Skeletal muscle tissue (tissue), 3 donors: ENCODE measurements at regions not wholly inside any gene's neighbourhood (a gene's known extent, or its start where the extent isn't known, plus 50 kb on each side); places are given as distances from the start of the nearest gene placed in this dataset.

Experiments used
- H3K27ac ChIP-seq: one replicate; pipeline ENCODE4 v1.7.0; 2013; ENCODE audit warnings: mild to moderate bottlenecking, low read depth, low read length, inconsistent platforms
- H3K27me3 ChIP-seq, 3 donors: one replicate each; pipeline ENCODE4 v1.7.0; 2013; ENCODE audit warnings: low read length in 3 of 3; ENCODE audit not compliant: control insufficient read depth in 3 of 3, insufficient read depth in 3 of 3
- H3K36me3 ChIP-seq, 3 donors: one replicate each; pipeline ENCODE4 v1.7.0; 2013; ENCODE audit warnings: low read length in 3 of 3; ENCODE audit not compliant: control insufficient read depth in 3 of 3, insufficient read depth in 3 of 3
- H3K4me1 ChIP-seq, 3 donors: one replicate each; pipeline ENCODE4 v1.7.0; 2013; ENCODE audit warnings: low read length in 3 of 3, mild to moderate bottlenecking in 3 of 3; ENCODE audit not compliant: control insufficient read depth in 3 of 3, insufficient read depth in 3 of 3
- H3K4me3 ChIP-seq, 3 donors: one replicate each; pipeline ENCODE4 v1.7.0; 2013; ENCODE audit warnings: low read length in 3 of 3
- H3K9ac ChIP-seq, 3 donors: one replicate each; pipeline ENCODE4 v1.7.0; 2013; ENCODE audit warnings: low read length in 3 of 3, mild to moderate bottlenecking in 3 of 3, moderate library complexity in 2 of 3, low read depth in 1 of 3
- H3K9me3 ChIP-seq, 3 donors: one replicate each; pipeline ENCODE4 v1.7.0; 2013; ENCODE audit warnings: low read length in 3 of 3; ENCODE audit not compliant: control insufficient read depth in 3 of 3
- donor health status: Osteomylitis.

DNA sequence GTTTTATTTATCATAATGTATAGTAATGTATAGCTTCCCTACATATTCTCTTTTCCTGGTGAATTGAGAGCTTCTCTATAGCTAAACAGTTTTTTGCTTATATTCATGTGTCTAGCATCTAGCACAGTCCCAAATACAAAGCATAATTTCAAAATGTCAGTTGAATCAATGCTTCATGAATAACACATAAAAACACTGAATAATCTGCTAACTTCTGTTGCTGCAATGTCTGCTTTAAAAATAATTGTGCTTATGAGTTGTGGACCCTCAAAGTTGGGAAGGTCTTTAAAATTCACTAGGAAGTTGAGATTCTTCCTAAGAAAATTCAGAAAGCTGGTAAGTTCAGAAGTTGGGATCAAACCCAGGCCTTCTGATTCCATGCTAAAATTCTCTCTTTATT is 600.9 kb upstream of the FAM98A start:
- Histone ChIP-seq H3K9ac (no peak overlapping the region), H3K27me3 (no peaks in the 10 kb centered on the region), H3K27ac (no peak overlapping the region), H3K36me3 (no peaks in the 10 kb centered on the region), H3K4me1 (no peaks in the 10 kb centered on the region), H3K9me3 (no peaks in the 10 kb centered on the region), H3K4me3 (no peak overlapping the region)

DNA sequence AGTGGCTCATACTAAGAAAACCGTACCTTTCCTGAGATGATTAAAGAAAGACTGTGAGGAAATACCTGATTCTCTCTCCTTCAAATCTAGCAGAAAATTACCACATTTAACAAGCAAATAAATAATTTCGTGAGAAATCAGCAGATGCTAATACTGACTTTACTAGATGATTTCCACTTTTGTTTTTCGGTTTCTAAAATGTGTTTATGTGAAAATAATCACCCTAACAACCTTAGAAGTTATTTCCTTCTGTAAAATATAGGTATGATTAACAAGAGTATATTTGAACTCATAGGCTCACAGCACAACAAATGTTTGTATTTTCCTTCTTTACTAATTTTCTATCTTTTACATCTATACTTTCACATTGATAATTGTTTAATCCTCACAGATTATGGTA is 594.1 kb upstream of the FAM98A start:
- Histone ChIP-seq H3K27me3 (no peaks in the 10 kb centered on the region), H3K4me1 (no peaks in the 10 kb centered on the region), H3K4me3 (no peak overlapping the region), H3K9me3 (no peaks in the 10 kb centered on the region), H3K9ac (no peak overlapping the region), H3K36me3 (no peaks in the 10 kb centered on the region), H3K27ac (no peak overlapping the region)

DNA sequence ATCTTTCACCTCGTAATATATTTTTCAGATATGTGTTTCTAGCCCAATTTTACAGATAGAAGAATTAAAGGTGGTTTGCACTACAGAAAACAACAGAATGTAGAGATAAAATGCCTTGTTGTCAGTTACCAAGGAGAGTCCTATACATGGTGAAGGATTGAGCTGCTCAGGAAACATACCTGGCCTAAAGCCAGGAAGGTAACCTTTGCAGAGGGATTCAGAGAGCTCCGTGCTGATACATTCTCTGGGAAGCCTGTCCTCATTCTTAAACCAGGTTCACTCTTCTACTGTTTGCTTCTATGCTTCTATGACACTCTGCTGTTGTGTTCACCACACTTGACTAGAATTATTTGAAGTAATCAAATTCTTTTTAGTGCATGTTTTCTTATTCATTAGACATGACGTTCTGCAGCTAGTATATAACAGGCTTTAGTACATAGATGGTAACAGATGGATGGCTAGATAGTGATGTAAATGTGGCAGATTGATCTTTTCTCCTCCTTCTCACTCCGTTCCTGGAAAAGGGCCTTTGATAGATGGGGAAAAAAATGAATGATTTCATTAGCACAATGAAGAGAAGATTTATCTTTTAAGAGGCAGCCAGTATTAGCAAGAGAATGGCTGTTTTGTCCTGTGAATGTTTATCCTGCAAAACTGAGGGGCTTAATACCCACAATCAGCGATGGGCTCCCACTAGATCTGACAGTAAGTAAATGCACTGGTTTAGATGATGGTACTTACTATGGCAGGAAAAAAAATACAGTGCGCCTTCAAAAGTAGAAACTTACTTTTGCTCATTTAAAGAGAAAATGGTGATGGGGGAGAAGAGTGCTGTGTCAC is 589.6 kb upstream of the FAM98A start:
- no peaks in the 10 kb centered on the region for H3K36me3 ChIP-seq
- no peak overlapping the region for H3K9ac ChIP-seq
- H3K4me3 ChIP-seq, result no peak overlapping the region
- no peaks in the 10 kb centered on the region for H3K9me3 ChIP-seq
- no peak overlapping the region for H3K27ac ChIP-seq
- no peaks in the 10 kb centered on the region for H3K27me3 ChIP-seq
- H3K4me1 ChIP-seq, result no peaks in the 10 kb centered on the region

DNA sequence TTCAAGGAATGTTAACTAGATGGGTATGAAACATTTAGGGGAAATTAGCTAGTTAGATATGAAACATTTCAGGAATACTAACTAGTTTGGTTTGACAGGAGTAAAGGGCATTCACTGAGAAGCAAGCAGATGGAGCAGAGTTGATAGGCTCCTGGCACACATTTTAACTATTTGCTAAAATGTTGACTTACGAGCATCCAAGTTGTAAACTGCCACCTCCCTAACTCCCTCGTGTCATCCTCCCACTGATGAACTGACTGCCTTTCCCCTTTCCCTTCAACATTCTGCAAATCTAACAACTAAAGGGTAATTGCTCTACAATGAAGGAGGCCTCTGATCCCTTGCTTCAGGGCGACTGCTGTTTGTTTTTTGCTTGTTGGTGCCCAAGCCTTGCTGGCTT is 580.4 kb upstream of the FAM98A start:
- Histone ChIP-seq H3K9me3 (no peaks in the 10 kb centered on the region), H3K36me3 (no peaks in the 10 kb centered on the region), H3K27me3 (no peaks in the 10 kb centered on the region), H3K4me1 (no peaks in the 10 kb centered on the region), H3K9ac (no peak overlapping the region), H3K27ac (no peak overlapping the region), H3K4me3 (no peak overlapping the region)

DNA sequence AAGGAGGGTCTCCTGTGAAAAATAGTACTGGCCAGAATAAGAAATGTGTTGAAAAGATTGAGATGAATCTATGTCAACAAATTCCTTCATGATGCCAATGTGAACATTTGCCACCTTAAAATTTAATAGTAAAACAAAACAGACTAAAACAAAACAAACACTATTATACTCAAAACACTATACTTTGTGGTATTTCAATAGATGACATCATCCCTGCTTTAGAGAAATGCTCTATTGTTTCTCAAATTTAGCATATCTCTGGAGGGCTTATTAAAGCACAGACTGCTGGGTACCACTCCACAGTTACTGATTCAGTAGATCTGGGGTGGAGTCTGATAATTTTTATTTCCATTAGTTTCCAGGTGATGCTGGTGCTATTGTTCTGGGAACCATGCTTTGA is 579.4 kb upstream of the FAM98A start:
- no peaks in the 10 kb centered on the region for H3K36me3 ChIP-seq

DNA sequence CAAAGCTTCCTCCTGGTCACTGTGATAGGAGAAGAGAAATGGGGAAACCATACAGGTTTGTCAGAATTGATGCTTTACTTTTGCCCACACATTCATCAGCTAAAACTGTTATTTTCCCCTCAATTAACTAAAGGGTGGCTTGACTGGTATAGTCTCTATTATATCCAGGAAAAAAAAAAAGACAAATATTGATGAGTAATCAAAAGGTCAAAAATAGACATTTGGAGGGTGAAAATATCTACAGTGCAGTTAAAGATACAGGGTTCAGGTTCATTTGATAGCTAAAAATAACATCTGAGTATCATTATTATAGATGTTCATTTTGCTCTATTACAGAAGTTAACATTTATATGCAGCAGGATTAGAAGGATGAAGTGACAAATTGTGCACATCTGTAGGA is 577.6 kb upstream of the FAM98A start:
- H3K36me3 ChIP-seq, result no peaks in the 10 kb centered on the region
- no peak overlapping the region for H3K4me3 ChIP-seq
- H3K27me3 ChIP-seq, result no peaks in the 10 kb centered on the region
- no peak overlapping the region for H3K9ac ChIP-seq
- no peaks in the 10 kb centered on the region for H3K9me3 ChIP-seq
- no peaks in the 10 kb centered on the region for H3K4me1 ChIP-seq
- H3K27ac ChIP-seq, result no peak overlapping the region

More for the DNA sequence above, 579.4 kb upstream of the FAM98A start:
- no peak overlapping the region for H3K27ac ChIP-seq
- no peaks in the 10 kb centered on the region for H3K4me1 ChIP-seq
- H3K4me3 ChIP-seq, result no peak overlapping the region
- H3K9ac ChIP-seq, result no peak overlapping the region
- no peaks in the 10 kb centered on the region for H3K9me3 ChIP-seq
- no peaks in the 10 kb centered on the region for H3K27me3 ChIP-seq

DNA sequence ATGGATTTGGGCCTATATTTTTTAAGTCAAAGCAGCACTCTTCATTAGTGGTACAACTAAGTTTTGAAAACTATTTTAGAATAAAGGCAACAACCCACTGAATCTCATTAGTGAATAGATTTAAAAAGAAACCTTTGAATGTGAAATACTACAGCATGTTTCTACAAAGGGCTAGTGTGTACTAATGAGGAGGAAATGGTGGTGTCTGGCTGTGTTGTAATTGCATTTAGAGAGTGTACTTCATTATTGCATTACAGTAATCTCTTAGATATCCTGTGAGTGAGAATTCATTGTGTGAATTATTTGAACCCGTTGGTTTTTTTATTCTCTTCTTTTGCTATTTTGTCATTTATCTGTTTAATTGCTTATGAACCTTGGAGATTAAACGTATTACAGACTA is 575.4 kb upstream of the FAM98A start:
- Histone ChIP-seq H3K9me3 (no peaks in the 10 kb centered on the region), H3K27me3 (no peaks in the 10 kb centered on the region), H3K27ac (no peak overlapping the region), H3K4me3 (no peak overlapping the region), H3K36me3 (no peaks in the 10 kb centered on the region), H3K9ac (no peak overlapping the region), H3K4me1 (no peaks in the 10 kb centered on the region)

DNA sequence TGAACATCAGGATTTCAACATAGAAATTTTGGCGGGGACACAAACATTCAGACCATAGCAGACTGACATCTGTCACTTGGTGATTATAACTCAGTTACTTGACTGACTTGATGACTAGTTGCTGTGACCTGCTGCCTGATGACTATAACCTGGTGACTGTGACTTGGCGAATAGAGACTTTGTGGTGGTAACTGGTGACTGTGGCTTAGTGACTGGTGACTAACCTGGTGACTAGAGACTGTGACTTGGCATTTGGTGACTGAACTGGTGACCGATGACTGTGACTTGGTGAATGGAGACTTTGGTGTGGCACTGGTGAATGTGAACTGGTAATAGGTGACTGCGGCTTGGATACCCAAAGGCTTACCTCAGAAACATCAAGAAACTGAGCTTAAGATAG is 563.1 kb upstream of the FAM98A start:
- Histone ChIP-seq H3K9me3 (no peaks in the 10 kb centered on the region), H3K4me1 (no peaks in the 10 kb centered on the region), H3K4me3 (no peak overlapping the region), H3K36me3 (no peaks in the 10 kb centered on the region), H3K9ac (no peak overlapping the region), H3K27ac (no peak overlapping the region), H3K27me3 (no peaks in the 10 kb centered on the region)

DNA sequence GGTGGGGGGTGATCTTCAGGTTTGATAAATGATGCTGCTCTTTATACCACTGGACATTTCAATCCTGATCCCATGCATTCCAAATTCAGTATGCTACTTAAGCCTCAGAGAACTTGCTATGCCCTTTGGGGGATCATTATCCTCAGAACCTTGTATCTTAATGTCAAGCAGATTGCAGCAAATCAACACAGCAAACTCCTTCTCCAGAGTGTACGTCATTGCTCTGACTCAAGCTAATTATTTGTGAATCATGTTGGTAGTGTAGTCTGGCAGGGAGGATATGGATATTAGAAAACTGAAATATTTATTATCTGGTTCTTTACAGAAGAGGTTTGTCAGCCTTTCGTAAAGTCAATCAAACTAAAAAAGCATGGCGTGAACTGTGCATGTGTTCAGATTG is 562.5 kb upstream of the FAM98A start:
- Histone ChIP-seq H3K27ac (no peak overlapping the region), H3K4me3 (no peak overlapping the region), H3K36me3 (no peaks in the 10 kb centered on the region), H3K27me3 (no peaks in the 10 kb centered on the region), H3K9me3 (no peaks in the 10 kb centered on the region), H3K9ac (no peak overlapping the region), H3K4me1 (no peaks in the 10 kb centered on the region)

DNA sequence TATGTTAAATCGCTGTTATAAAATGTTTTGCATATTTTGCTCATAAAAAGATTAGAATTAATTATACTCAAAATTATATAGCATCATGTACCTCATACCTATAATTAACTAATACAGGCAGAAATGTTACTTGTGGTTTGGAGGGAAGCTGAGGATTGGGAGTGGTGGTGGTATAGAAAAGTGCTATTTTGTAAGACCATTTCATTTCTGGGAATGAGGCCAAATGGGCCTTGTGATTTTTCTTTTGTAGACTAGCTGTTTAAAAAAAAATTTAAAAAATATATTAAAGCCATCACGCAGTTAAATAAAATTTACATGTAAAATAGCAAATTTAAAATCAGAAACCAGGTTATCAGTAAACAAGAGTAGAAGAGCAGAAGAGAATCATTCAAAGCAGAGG is 560.8 kb upstream of the FAM98A start:
- Histone ChIP-seq H3K27ac (no peak overlapping the region), H3K36me3 (no peaks in the 10 kb centered on the region), H3K9ac (no peak overlapping the region), H3K4me3 (no peak overlapping the region), H3K4me1 (no peaks in the 10 kb centered on the region), H3K9me3 (no peaks in the 10 kb centered on the region), H3K27me3 (no peaks in the 10 kb centered on the region)
